Liver (tissue), 8 donors: ENCODE measurements at regions not wholly inside any gene's neighbourhood (a gene's known extent, or its start where the extent isn't known, plus 50 kb on each side); places are given as distances from the start of the nearest gene placed in this dataset.

Experiments used
- DNase-seq: peaks from one replicate; pipeline ENCODE4 v3.0.0-alpha.2; 2017; ENCODE audit warnings: low spot score
- H3K27ac ChIP-seq, 2 donors: one replicate each; pipeline ENCODE4 v1.7.0; 2013; ENCODE audit warnings: inconsistent platforms in 2 of 2, low read length in 2 of 2, control low read depth in 1 of 2, low read depth in 1 of 2, mild to moderate bottlenecking in 1 of 2
- H3K27me3 ChIP-seq, 4 donors: one replicate each; pipeline versions ENCODE4 v1.6.1 to v1.7.0; 2013; ENCODE audit warnings: low read length in 3 of 4, inconsistent platforms in 1 of 4, mild to moderate bottlenecking in 1 of 4, moderate library complexity in 1 of 4; ENCODE audit not compliant: control insufficient read depth in 4 of 4, insufficient read depth in 4 of 4
- H3K36me3 ChIP-seq, 4 donors: one replicate each; pipeline versions ENCODE4 v1.6.1 to v1.7.0; 2013; ENCODE audit warnings: low read length in 3 of 4, mild to moderate bottlenecking in 3 of 4, low read depth in 1 of 4, moderate library complexity in 1 of 4; ENCODE audit not compliant: control insufficient read depth in 4 of 4, insufficient read depth in 3 of 4
- H3K4me1 ChIP-seq, 4 donors: one replicate each; pipeline versions ENCODE4 v1.6.1 to v1.7.0; 2013; ENCODE audit warnings: low read length in 3 of 4, mild to moderate bottlenecking in 3 of 4, moderate library complexity in 1 of 4; ENCODE audit not compliant: control insufficient read depth in 4 of 4, insufficient read depth in 4 of 4
- H3K4me3 ChIP-seq, 3 donors: one replicate each; pipeline versions ENCODE4 v1.6.1 to v1.7.0; 2013; ENCODE audit warnings: low read length in 3 of 3, control low read depth in 1 of 3, low read depth in 1 of 3, mild to moderate bottlenecking in 1 of 3
- H3K9ac ChIP-seq, 2 donors: one replicate each; pipeline ENCODE4 v1.7.0; 2013; ENCODE audit warnings: low read length in 2 of 2, mild to moderate bottlenecking in 2 of 2, moderate library complexity in 2 of 2, control low read depth in 1 of 2, low read depth in 1 of 2
- H3K9me3 ChIP-seq, 4 donors: one replicate each; pipeline versions ENCODE4 v1.6.1 to v1.7.0; 2013; ENCODE audit warnings: low read length in 3 of 4; ENCODE audit not compliant: control insufficient read depth in 4 of 4
- ATF3 ChIP-seq: IDR thresholded peaks from 2 replicates; pipeline ENCODE4 v1.6.1; 2016; ENCODE audit warnings: antibody characterized with exemption
- CTCF ChIP-seq: fragments of 150-350 bp; IDR thresholded peaks from 2 replicates; pipeline ENCODE4 v1.5.1; 2017; ENCODE audit warnings: improper control_type of control experiment, low read depth, low read length; ENCODE audit not compliant: missing input control
- EGR1 ChIP-seq, 2 donors: IDR thresholded peaks; 2 replicates each; pipeline ENCODE4 v1.6.1; 2016 to 2018; ENCODE audit warnings: antibody characterized with exemption in 2 of 2, low read depth in 2 of 2
- FOXA1 ChIP-seq: IDR thresholded peaks from 2 replicates; pipeline ENCODE4 v1.6.1; 2016; ENCODE audit warnings: antibody characterized with exemption
- FOXA2 ChIP-seq: IDR thresholded peaks from 2 replicates; pipeline ENCODE4 v1.6.1; 2016; ENCODE audit warnings: antibody characterized with exemption
- GABPA ChIP-seq, 2 donors: IDR thresholded peaks in 1 of 2; conservative IDR thresholded peaks in 1 of 2; 2 replicates each; pipeline ENCODE4 v1.6.1; 2016; ENCODE audit warnings: antibody characterized with exemption in 2 of 2, mild to moderate bottlenecking in 1 of 2, moderate library complexity in 1 of 2
- HNF4A ChIP-seq, 2 donors: conservative IDR thresholded peaks; 2 replicates each; pipeline ENCODE4 v1.6.1; 2016; ENCODE audit warnings: antibody characterized with exemption in 2 of 2, mild to moderate bottlenecking in 2 of 2
- HNF4G ChIP-seq: IDR thresholded peaks from 2 replicates; pipeline ENCODE4 v1.6.1; 2016; ENCODE audit warnings: antibody characterized with exemption
- JUND ChIP-seq, 2 donors: IDR thresholded peaks; 2 replicates each; pipeline ENCODE4 v1.6.1; 2016; ENCODE audit warnings: antibody characterized with exemption in 2 of 2
- MAX ChIP-seq: IDR thresholded peaks from 2 replicates; pipeline ENCODE4 v1.6.1; 2016; ENCODE audit warnings: antibody characterized with exemption
- NR2F2 ChIP-seq: IDR thresholded peaks from 2 replicates; pipeline ENCODE4 v1.6.1; 2016; ENCODE audit warnings: antibody characterized with exemption
- RAD21 ChIP-seq, 2 donors: IDR thresholded peaks; 2 replicates each; pipeline ENCODE4 v1.6.1; 2016; ENCODE audit warnings: antibody characterized with exemption in 2 of 2, mild to moderate bottlenecking in 2 of 2
- REST ChIP-seq: IDR thresholded peaks from 2 replicates; pipeline ENCODE4 v1.6.1; 2016; ENCODE audit warnings: antibody characterized with exemption, mild to moderate bottlenecking
- RXRA ChIP-seq, 2 donors: IDR thresholded peaks; 2 replicates each; pipeline ENCODE4 v1.6.1; 2017 to 2018; ENCODE audit warnings: antibody characterized with exemption in 2 of 2, mild to moderate bottlenecking in 1 of 2
- SP1 ChIP-seq: IDR thresholded peaks from 2 replicates; pipeline ENCODE4 v1.6.1; 2018; ENCODE audit warnings: antibody characterized with exemption, mild to moderate bottlenecking
- TAF1 ChIP-seq: conservative IDR thresholded peaks from 2 replicates; pipeline ENCODE4 v1.6.1; 2016; ENCODE audit warnings: antibody characterized with exemption, mild to moderate bottlenecking
- YY1 ChIP-seq: IDR thresholded peaks from 2 replicates; pipeline ENCODE4 v1.6.1; 2016; ENCODE audit warnings: antibody characterized with exemption, mild to moderate bottlenecking
- ZBTB33 ChIP-seq: IDR thresholded peaks from 2 replicates; pipeline ENCODE4 v1.6.1; 2016; ENCODE audit warnings: antibody characterized with exemption
- WGBS: extraction: QIAGEN DNeasy Blood & Tissue Kit; methylation state at CpG from one replicate; pipeline ENCODE4 v1.1.7; 2013; 5-methylcytosine and 5-hydroxymethylcytosine counted together
- donor health status: healthy.
- donor health status: healthy.
- donor health status: healthy.
- donor health status: healthy.
- donor health status: healthy.

- TF ChIP-seq CTCF (no peak), FOXA1 (no peak), HNF4G (no peak), RXRA (IDR thresholded peaks at IDR 0.05) (no peak), FOXA2 (no peak), YY1 (no peak), GABPA (IDR thresholded peaks at IDR 0.05 in 1 of 2, conservative IDR thresholded peaks at IDR 0.05 in 1 of 2) (no peak)
These were observed 238.9 kb upstream of the BTG1 start (continued) for GRCh38 chr12:92384571-92384970.

GRCh38 chr12:92382383-92382878, 236.8 kb upstream of the BTG1 start:
- Histone ChIP-seq H3K27ac (no peak overlapping the region), H3K4me1 (no peaks in the 10 kb centered on the region), H3K9ac (no peak overlapping the region), H3K4me3 (no peak overlapping the region), H3K9me3 (no peaks in the 10 kb centered on the region), H3K36me3 (no peaks in the 10 kb centered on the region), H3K27me3 (no peaks in the 10 kb centered on the region)
- WGBS = 96% methylated on average over 3 of the region's 3 CpGs
- TF ChIP-seq GABPA (IDR thresholded peaks at IDR 0.05 in 1 of 2, conservative IDR thresholded peaks at IDR 0.05 in 1 of 2) (no peak), TAF1 (no peak), ATF3 (no peak), RAD21 (IDR thresholded peaks at IDR 0.05) (no peak), REST (no peak), EGR1 (IDR thresholded peaks at IDR 0.05; ENCODE audit: low read depth in 2 of 2) (no peak), ZBTB33 (no peak), YY1 (no peak), SP1 (no peak), FOXA1 (no peak), RXRA (IDR thresholded peaks at IDR 0.05) (no peak), CTCF (no peak), NR2F2 (no peak), FOXA2 (no peak), MAX (no peak), HNF4G (no peak), JUND (IDR thresholded peaks at IDR 0.05) (no peak), HNF4A (conservative IDR thresholded peaks at IDR 0.05) (no peak)
- no peak for DNase-seq
